ENCODE measurements at regions not wholly inside any gene's neighbourhood (a gene's known extent, or its start where the extent isn't known, plus 50 kb on each side); places are given as distances from the start of the nearest gene placed in this dataset.

GRCh38 chr10:78306358-78306757, 272.7 kb downstream of the RPS24 start:
- CTCF ChIA-PET = no interaction called here
- H3K27ac Mint-ChIP-seq (ENCODE audit: unreplicated experiment) = no peak overlapping the region
- no peaks in the 10 kb centered on the region for H3K9me3 Mint-ChIP-seq (ENCODE audit: low read depth, unreplicated experiment)
- peaks cover 61% of the 10 kb centered on the region for H3K27me3 Mint-ChIP-seq (ENCODE audit: unreplicated experiment)
- H3K36me3 Mint-ChIP-seq (ENCODE audit: insufficient read depth, unreplicated experiment) = peaks cover 13% of the 10 kb centered on the region
- no peak for DNase-seq
- H3K4me3 Mint-ChIP-seq (ENCODE audit: low read depth, unreplicated experiment) = no peak overlapping the region
- TF ChIP-seq, protein P1, sequence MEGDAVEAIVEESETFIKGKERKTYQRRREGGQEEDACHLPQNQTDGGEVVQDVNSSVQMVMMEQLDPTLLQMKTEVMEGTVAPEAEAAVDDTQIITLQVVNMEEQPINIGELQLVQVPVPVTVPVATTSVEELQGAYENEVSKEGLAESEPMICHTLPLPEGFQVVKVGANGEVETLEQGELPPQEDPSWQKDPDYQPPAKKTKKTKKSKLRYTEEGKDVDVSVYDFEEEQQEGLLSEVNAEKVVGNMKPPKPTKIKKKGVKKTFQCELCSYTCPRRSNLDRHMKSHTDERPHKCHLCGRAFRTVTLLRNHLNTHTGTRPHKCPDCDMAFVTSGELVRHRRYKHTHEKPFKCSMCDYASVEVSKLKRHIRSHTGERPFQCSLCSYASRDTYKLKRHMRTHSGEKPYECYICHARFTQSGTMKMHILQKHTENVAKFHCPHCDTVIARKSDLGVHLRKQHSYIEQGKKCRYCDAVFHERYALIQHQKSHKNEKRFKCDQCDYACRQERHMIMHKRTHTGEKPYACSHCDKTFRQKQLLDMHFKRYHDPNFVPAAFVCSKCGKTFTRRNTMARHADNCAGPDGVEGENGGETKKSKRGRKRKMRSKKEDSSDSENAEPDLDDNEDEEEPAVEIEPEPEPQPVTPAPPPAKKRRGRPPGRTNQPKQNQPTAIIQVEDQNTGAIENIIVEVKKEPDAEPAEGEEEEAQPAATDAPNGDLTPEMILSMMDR (IDR thresholded peaks at IDR 0.05; ENCODE audit: unreplicated experiment) = no peak
- peaks cover 7% of the 10 kb centered on the region for H3K4me1 Mint-ChIP-seq (ENCODE audit: low read depth, unreplicated experiment)
- BruUV-seq (replicated peaks) = no TSS peak
- intact Hi-C loops (cut with micrococcal nuclease; ENCODE audit: unreplicated experiment) = no loop called here

DNA sequence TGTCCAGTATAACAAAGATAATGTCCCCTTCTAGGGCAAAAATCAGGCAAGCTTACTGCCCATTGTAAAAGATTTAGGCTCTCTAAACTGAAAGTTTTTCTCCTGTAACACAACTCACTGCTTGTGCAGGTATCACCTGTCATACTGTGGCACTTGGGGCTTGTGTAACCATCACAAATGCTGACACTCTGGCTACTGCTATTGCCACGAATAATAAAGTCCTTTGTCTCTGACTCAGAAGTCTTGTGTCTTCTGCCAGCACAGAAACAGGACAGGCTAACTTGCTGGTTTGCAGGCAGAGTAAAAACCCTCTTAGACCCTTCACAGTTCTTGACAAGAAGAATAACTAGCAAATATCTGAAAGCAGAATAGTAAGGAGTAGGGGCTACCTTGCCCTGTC, 273.9 kb downstream of the RPS24 start:
- H3K27ac Mint-ChIP-seq (ENCODE audit: unreplicated experiment) = no peak overlapping the region
- H3K4me1 Mint-ChIP-seq (ENCODE audit: low read depth, unreplicated experiment) = peaks cover 2% of the 10 kb centered on the region
- H3K27me3 Mint-ChIP-seq (ENCODE audit: unreplicated experiment) = peaks cover 73% of the 10 kb centered on the region
- no peaks in the 10 kb centered on the region for H3K9me3 Mint-ChIP-seq (ENCODE audit: low read depth, unreplicated experiment)
- peaks cover 10% of the 10 kb centered on the region for H3K36me3 Mint-ChIP-seq (ENCODE audit: insufficient read depth, unreplicated experiment)
- TF ChIP-seq, protein P1 (IDR thresholded peaks at IDR 0.05; ENCODE audit: unreplicated experiment) = no peak
- intact Hi-C loops (cut with micrococcal nuclease; ENCODE audit: unreplicated experiment) = no loop called here
- BruUV-seq (replicated peaks) = no TSS peak
- CTCF ChIA-PET = no interaction called here
- H3K4me3 Mint-ChIP-seq (ENCODE audit: low read depth, unreplicated experiment) = no peak overlapping the region
- DNase-seq = no peak

- Mint-ChIP-seq H3K27ac (ENCODE audit: unreplicated experiment) (no peak overlapping the region), H3K27me3 (ENCODE audit: unreplicated experiment) (peaks cover 88% of the 10 kb centered on the region)
- BruUV-seq (replicated peaks) = no TSS peak
Measured at GRCh38 chr10:78309536-78310237, 276.0 kb downstream of the RPS24 start.

GRCh38 chr10:78310481-78311080, 276.9 kb downstream of the RPS24 start:
- no TSS peak for BruUV-seq (replicated peaks)
- H3K4me3 Mint-ChIP-seq (ENCODE audit: low read depth, unreplicated experiment) = no peak overlapping the region
- DNase-seq = no peak
- CTCF ChIA-PET = no interaction called here
- no peaks in the 10 kb centered on the region for H3K4me1 Mint-ChIP-seq (ENCODE audit: low read depth, unreplicated experiment)
- no peak overlapping the region for H3K27ac Mint-ChIP-seq (ENCODE audit: unreplicated experiment)
- no peaks in the 10 kb centered on the region for H3K36me3 Mint-ChIP-seq (ENCODE audit: insufficient read depth, unreplicated experiment)
- no peaks in the 10 kb centered on the region for H3K9me3 Mint-ChIP-seq (ENCODE audit: low read depth, unreplicated experiment)
- peaks cover 88% of the 10 kb centered on the region for H3K27me3 Mint-ChIP-seq (ENCODE audit: unreplicated experiment)
- intact Hi-C loops (cut with micrococcal nuclease; ENCODE audit: unreplicated experiment) = no loop called here
- TF ChIP-seq, protein P1 (IDR thresholded peaks at IDR 0.05; ENCODE audit: unreplicated experiment) = no peak

More at GRCh38 chr10:78309536-78310237, 276.0 kb downstream of the RPS24 start:
- Mint-ChIP-seq H3K36me3 (ENCODE audit: insufficient read depth, unreplicated experiment) (no peaks in the 10 kb centered on the region), H3K4me3 (ENCODE audit: low read depth, unreplicated experiment) (no peak overlapping the region), H3K4me1 (ENCODE audit: low read depth, unreplicated experiment) (no peaks in the 10 kb centered on the region), H3K9me3 (ENCODE audit: low read depth, unreplicated experiment) (no peaks in the 10 kb centered on the region)
- TF ChIP-seq, protein P1 (IDR thresholded peaks at IDR 0.05; ENCODE audit: unreplicated experiment) = no peak
- intact Hi-C loops (cut with micrococcal nuclease; ENCODE audit: unreplicated experiment) = no loop called here
- CTCF ChIA-PET = no interaction called here
- no peak for DNase-seq
